ENCODE measurements at regions not wholly inside any gene's neighbourhood (a gene's known extent, or its start where the extent isn't known, plus 50 kb on each side); places are given as distances from the start of the nearest gene placed in this dataset.

DNA sequence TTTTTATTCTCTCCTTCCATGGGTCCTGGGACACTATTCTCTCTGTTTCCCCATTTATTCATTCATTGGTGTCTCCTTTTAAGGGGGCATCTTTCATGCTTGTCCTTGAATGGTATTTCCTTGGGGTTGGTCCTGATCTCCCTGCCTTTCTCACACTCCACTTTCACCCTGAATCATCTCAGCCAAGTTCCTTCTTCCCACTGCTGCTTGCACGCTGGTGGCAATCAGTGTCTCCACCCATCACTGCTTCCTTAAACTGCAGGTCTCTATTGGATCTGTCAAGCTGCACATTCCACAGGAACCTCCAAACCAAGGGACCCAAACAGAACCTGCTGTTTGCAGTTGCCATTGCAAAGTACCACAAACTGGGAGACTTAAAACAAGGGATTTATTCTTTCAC is 89.3 kb upstream of the SDK2 start (continued):
- TF ChIP-seq, protein P1, sequence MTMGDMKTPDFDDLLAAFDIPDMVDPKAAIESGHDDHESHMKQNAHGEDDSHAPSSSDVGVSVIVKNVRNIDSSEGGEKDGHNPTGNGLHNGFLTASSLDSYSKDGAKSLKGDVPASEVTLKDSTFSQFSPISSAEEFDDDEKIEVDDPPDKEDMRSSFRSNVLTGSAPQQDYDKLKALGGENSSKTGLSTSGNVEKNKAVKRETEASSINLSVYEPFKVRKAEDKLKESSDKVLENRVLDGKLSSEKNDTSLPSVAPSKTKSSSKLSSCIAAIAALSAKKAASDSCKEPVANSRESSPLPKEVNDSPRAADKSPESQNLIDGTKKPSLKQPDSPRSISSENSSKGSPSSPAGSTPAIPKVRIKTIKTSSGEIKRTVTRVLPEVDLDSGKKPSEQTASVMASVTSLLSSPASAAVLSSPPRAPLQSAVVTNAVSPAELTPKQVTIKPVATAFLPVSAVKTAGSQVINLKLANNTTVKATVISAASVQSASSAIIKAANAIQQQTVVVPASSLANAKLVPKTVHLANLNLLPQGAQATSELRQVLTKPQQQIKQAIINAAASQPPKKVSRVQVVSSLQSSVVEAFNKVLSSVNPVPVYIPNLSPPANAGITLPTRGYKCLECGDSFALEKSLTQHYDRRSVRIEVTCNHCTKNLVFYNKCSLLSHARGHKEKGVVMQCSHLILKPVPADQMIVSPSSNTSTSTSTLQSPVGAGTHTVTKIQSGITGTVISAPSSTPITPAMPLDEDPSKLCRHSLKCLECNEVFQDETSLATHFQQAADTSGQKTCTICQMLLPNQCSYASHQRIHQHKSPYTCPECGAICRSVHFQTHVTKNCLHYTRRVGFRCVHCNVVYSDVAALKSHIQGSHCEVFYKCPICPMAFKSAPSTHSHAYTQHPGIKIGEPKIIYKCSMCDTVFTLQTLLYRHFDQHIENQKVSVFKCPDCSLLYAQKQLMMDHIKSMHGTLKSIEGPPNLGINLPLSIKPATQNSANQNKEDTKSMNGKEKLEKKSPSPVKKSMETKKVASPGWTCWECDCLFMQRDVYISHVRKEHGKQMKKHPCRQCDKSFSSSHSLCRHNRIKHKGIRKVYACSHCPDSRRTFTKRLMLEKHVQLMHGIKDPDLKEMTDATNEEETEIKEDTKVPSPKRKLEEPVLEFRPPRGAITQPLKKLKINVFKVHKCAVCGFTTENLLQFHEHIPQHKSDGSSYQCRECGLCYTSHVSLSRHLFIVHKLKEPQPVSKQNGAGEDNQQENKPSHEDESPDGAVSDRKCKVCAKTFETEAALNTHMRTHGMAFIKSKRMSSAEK (CRISPR knock-in tag; IDR thresholded peaks at IDR 0.05; ENCODE audit: borderline replicate concordance): no peak
- no peak for TF ChIP-seq FOXJ3 (CRISPR knock-in tag; IDR thresholded peaks at IDR 0.05; ENCODE audit: borderline replicate concordance)
- TF ChIP-seq NR2C2 (CRISPR knock-in tag; IDR thresholded peaks at IDR 0.05): no peak
- no peak for TF ChIP-seq NR1H2 (CRISPR knock-in tag; IDR thresholded peaks at IDR 0.05)

DNA sequence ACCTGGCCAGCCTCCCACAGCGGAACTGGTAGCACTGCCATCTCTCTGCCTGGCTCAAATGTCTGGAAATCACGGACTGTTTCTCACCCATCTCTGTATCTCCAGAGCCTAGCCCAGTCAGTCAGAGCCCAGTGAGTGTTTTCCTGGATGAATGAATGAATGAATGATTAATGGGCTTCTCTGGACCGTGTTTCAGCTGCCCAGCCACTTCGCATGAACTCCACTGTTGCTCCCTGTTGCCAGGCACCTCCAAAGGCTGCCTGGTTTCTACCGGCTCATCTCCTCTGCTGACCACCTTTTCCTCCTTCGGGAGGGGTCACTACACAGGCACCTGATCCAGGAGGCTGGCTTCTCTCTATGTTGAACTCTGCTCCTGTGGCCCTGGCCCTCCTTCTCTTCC is 91.0 kb upstream of the SDK2 start:
- Mint-ChIP-seq H3K27me3 (ENCODE audit: low read depth) (peaks cover 22% of the 10 kb centered on the region), H3K4me3 (no peak overlapping the region), H3K36me3 (peaks cover 12% of the 10 kb centered on the region), H3K4me1 (peaks cover 21% of the 10 kb centered on the region), H3K27ac (no peak overlapping the region), H3K9me3 (peaks cover 15% of the 10 kb centered on the region)
- ChIA-PET POLR2A (interaction anchor here (0.6 to 0.7 kb wide), 4 partner anchors 13 to 1374 kb away, joined by 3 to 7 read pairs (median 4); no protein-coding TSS in a partner anchor), CTCF (no interaction called here)
- TF ChIP-seq, protein P2, sequence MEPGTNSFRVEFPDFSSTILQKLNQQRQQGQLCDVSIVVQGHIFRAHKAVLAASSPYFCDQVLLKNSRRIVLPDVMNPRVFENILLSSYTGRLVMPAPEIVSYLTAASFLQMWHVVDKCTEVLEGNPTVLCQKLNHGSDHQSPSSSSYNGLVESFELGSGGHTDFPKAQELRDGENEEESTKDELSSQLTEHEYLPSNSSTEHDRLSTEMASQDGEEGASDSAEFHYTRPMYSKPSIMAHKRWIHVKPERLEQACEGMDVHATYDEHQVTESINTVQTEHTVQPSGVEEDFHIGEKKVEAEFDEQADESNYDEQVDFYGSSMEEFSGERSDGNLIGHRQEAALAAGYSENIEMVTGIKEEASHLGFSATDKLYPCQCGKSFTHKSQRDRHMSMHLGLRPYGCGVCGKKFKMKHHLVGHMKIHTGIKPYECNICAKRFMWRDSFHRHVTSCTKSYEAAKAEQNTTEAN (CRISPR knock-in tag; IDR thresholded peaks at IDR 0.05): no peak
- TF ChIP-seq EMX1 (CRISPR knock-in tag; IDR thresholded peaks at IDR 0.05) (no peak), ZNF396 (CRISPR knock-in tag; IDR thresholded peaks at IDR 0.05; ENCODE audit: borderline replicate concordance) (no peak), ZBTB21 (CRISPR knock-in tag; IDR thresholded peaks at IDR 0.05; ENCODE audit: borderline replicate concordance) (no peak), ZNF219 (CRISPR knock-in tag; IDR thresholded peaks at IDR 0.05; ENCODE audit: borderline replicate concordance) (no peak), HMGA2 (CRISPR knock-in tag; IDR thresholded peaks at IDR 0.05) (no peak), SMAD3 (CRISPR knock-in tag; IDR thresholded peaks at IDR 0.05; ENCODE audit: borderline replicate concordance) (no peak), GABPB1 (CRISPR knock-in tag; IDR thresholded peaks at IDR 0.05) (no peak)
- ATAC-seq (no peak), DNase-seq (ENCODE audit: low spot score) (no peak)

DNA sequence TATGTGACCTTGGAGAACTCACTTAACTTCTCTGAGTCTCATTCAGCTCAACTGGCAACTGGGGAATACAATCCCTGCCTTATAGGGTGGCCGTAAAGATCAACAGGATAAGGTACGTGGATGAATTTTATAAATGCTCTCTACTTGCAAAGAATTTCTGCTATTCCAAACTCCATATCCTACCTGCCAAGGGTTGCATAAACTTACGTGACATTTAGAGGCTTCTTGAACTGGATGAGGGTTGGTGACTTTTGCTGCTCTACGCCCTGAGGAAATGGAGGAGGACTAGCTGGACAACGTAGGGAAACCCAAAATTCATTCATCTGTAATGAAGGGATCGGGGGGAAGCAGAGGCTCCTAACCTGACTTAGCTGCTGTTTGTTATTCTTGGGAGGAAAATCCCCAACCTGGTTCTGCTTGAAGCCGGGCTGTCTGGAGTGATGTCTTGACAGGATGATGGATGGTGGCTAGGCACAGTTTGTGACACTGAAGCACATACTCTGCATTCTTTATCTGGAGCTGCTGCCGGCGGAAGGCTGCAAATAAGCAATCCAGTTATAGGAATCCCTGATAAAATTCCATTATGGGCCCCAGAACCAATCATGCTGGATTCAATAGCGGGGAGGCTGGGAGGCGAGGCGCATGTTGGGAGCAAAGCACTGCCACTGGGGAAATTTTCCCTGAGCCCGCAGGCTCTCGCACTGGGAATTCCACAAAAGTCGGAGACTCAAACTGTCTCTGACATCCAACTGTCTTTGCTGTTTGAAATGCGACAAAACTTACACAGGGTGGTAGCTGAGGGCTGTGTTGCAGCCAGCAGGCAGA is 94.7 kb upstream of the SDK2 start:
- Mint-ChIP-seq H3K27me3 (ENCODE audit: low read depth) (peaks cover 11% of the 10 kb centered on the region), H3K4me3 (no peak overlapping the region), H3K4me1 (peaks cover 35% of the 10 kb centered on the region), H3K36me3 (peaks cover 3% of the 10 kb centered on the region; the same call in 1 of the 2 replicates), H3K9me3 (peaks cover 5% of the 10 kb centered on the region), H3K27ac (no peak overlapping the region)
- CTCF ChIA-PET: interaction anchor here (0.6 kb wide), 1 partner anchor 21 kb away, joined by 4 read pairs; no protein-coding TSS in a partner anchor
- ATAC-seq: no peak
- no peak for DNase-seq (ENCODE audit: low spot score)
- POLR2A ChIA-PET: no interaction called here
- TF ChIP-seq, protein P3, sequence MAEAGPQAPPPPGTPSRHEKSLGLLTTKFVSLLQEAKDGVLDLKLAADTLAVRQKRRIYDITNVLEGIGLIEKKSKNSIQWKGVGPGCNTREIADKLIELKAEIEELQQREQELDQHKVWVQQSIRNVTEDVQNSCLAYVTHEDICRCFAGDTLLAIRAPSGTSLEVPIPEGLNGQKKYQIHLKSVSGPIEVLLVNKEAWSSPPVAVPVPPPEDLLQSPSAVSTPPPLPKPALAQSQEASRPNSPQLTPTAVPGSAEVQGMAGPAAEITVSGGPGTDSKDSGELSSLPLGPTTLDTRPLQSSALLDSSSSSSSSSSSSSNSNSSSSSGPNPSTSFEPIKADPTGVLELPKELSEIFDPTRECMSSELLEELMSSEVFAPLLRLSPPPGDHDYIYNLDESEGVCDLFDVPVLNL (CRISPR knock-in tag; IDR thresholded peaks at IDR 0.05; ENCODE audit: borderline replicate concordance, low read depth): no peak
- TF ChIP-seq, protein P4, sequence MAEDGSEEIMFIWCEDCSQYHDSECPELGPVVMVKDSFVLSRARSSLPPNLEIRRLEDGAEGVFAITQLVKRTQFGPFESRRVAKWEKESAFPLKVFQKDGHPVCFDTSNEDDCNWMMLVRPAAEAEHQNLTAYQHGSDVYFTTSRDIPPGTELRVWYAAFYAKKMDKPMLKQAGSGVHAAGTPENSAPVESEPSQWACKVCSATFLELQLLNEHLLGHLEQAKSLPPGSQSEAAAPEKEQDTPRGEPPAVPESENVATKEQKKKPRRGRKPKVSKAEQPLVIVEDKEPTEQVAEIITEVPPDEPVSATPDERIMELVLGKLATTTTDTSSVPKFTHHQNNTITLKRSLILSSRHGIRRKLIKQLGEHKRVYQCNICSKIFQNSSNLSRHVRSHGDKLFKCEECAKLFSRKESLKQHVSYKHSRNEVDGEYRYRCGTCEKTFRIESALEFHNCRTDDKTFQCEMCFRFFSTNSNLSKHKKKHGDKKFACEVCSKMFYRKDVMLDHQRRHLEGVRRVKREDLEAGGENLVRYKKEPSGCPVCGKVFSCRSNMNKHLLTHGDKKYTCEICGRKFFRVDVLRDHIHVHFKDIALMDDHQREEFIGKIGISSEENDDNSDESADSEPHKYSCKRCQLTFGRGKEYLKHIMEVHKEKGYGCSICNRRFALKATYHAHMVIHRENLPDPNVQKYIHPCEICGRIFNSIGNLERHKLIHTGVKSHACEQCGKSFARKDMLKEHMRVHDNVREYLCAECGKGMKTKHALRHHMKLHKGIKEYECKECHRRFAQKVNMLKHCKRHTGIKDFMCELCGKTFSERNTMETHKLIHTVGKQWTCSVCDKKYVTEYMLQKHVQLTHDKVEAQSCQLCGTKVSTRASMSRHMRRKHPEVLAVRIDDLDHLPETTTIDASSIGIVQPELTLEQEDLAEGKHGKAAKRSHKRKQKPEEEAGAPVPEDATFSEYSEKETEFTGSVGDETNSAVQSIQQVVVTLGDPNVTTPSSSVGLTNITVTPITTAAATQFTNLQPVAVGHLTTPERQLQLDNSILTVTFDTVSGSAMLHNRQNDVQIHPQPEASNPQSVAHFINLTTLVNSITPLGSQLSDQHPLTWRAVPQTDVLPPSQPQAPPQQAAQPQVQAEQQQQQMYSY (CRISPR knock-in tag; IDR thresholded peaks at IDR 0.05): no peak
- TF ChIP-seq NR3C1 (CRISPR knock-in tag; conservative IDR thresholded peaks at IDR 0.05; ENCODE audit: low read depth) (no peak), SOX15 (CRISPR knock-in tag; IDR thresholded peaks at IDR 0.05) (no peak), NR2C2 (CRISPR knock-in tag; IDR thresholded peaks at IDR 0.05) (no peak), ZNF232 (CRISPR knock-in tag; IDR thresholded peaks at IDR 0.05) (no peak)
- TF ChIP-seq, protein P5, sequence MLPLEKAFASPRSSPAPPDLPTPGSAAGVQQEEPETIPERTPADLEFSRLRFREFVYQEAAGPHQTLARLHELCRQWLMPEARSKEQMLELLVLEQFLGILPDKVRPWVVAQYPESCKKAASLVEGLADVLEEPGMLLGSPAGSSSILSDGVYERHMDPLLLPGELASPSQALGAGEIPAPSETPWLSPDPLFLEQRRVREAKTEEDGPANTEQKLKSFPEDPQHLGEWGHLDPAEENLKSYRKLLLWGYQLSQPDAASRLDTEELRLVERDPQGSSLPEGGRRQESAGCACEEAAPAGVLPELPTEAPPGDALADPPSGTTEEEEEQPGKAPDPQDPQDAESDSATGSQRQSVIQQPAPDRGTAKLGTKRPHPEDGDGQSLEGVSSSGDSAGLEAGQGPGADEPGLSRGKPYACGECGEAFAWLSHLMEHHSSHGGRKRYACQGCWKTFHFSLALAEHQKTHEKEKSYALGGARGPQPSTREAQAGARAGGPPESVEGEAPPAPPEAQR (CRISPR knock-in tag; IDR thresholded peaks at IDR 0.05): no peak
- TF ChIP-seq, protein P6, sequence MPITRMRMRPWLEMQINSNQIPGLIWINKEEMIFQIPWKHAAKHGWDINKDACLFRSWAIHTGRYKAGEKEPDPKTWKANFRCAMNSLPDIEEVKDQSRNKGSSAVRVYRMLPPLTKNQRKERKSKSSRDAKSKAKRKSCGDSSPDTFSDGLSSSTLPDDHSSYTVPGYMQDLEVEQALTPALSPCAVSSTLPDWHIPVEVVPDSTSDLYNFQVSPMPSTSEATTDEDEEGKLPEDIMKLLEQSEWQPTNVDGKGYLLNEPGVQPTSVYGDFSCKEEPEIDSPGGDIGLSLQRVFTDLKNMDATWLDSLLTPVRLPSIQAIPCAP (CRISPR knock-in tag; IDR thresholded peaks at IDR 0.05): no peak
